NCI-H146 (cell line): ENCODE measurements at regions not wholly inside any gene's neighbourhood (a gene's known extent, or its start where the extent isn't known, plus 50 kb on each side); places are given as distances from the start of the nearest gene placed in this dataset.
"Not testable (repeated sequence)": the region's sequence is repeated elsewhere in the genome, so short reads cannot be mapped to it uniquely, and the experiment has no call there.

Experiments
- DNase-seq: peaks from one replicate; lab custom pipeline; 2025; lab: John Stamatoyannopoulos, UW

DNA sequence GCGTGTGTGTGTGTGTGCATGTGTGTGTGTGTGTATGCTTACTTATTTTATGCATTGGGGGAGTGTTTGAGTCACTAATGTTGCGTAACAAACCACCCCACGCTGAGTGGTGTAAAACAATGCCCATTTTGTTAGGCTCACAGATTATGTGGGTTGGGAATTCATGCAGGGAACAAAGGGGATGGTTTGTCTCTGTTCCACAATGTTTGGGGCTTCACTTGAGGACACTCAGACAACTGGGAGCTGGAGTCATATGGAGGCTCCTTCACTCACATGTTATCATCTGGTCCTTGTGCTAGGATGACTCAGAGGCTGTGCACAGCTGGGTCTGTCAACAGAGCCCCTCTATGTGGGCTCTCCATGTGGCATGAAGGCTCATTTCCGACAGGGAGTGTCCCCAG lies 51.3 kb upstream of the LARGE1 start:
- no peak for DNase-seq

DNA sequence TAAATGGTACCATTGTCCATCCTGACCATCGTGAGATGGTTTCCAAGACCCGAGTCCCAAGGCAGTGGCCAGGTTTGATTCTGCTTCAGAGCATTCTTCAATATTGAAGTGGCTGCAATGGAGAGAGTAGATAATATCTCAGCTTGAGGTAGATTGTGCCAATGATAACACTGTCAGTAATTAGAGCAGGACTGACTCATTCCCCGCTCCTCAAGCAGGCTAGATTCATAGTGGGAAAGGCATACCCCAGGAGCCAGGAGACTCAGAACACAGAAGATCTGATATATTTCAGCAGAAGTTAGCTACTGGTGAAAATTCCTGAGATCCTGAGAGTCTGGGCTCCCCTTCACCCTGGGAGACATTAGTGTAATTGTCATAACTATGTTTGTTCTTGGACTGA lies 55.6 kb upstream of the LARGE1 start:
- DNase-seq = no peak

DNA sequence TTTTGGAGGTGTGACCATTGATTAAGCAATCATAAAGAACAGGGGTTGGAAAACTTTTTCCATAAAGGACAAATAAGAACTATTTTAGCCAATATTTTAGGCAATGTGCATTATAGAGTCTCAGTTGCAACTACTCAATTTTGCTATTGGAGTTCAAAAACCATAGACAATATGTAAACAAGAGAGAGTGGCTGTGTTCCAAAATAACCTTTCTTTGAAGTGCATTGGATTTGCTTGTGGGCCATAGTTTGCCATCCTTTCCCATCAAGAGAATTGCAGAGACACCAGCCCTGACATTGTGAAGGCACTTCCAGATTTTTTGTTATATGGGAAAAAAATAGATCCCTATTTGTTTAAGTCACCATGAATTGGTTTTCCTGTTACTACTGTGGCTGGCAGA lies 63.3 kb upstream of the LARGE1 start:
- no peak for DNase-seq

DNA sequence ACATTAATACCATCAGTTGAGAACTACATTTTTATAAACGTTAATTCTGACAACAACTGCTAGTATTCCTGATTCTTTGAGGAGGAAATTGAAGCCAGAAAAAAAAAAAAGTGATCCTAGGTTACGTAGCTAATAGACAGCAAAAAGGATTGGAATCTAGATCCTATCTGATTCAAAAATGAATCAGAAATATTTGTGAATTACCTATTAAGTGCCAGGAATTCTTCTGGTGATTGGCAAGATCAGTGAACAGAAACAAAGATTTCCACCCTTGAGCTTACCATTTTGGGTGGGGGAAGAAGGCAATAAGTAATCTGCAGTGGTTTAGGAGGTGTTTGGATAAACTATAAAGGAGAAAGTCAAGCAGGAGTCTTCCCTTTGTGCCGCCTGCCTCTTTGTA lies 63.9 kb upstream of the LARGE1 start:
- DNase-seq = no peak

DNA sequence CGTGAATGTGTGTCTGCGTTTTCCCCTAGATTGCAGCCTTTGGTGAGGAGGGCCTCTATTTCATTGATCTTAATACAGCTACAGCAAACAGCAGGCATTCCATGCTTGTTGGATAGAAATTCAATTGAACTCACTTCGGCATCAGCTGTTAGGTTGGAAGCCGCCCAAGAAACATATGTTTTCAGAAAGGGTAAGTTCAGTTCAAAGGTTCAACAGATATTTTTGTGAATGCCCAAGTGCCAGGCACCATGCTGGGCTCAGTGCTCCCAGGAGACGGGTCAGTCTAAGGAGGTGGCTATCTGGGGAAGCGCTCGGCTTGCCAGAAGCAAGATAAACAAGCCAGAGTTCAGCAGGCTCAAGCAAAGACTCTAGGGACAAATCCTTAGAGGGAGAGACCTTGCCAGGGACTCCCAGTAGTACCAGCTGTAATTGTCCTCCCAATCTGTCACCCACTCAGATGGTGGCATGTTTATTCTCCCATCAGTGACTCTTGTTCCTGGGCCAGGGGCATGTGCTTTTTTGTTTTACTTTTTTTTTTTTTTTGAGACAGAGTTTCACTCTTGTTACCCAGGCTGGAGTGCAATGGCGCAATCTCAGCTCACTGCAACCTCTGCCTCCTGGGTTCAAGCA lies 64.5 kb upstream of the LARGE1 start:
- DNase-seq = no peak

DNA sequence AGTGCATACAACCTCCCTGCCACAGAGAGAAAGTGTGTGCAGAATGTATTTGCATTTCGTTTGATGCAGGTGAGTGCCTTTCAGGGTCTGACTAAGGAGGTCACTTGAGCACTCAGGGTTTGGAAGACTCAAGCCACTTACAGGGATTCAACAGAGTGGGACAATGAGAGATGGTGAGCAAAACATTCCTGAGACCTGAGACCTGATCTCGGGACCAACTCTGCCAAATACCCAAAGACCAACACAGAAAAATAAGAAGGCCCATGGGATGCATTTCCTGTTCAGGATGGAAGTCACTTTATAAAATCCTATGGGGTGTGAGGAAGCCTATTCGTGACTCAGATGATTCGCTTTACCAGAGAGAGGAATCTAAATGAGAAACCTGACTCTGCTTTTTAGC lies 65.2 kb upstream of the LARGE1 start:
- DNase-seq = no peak

DNA sequence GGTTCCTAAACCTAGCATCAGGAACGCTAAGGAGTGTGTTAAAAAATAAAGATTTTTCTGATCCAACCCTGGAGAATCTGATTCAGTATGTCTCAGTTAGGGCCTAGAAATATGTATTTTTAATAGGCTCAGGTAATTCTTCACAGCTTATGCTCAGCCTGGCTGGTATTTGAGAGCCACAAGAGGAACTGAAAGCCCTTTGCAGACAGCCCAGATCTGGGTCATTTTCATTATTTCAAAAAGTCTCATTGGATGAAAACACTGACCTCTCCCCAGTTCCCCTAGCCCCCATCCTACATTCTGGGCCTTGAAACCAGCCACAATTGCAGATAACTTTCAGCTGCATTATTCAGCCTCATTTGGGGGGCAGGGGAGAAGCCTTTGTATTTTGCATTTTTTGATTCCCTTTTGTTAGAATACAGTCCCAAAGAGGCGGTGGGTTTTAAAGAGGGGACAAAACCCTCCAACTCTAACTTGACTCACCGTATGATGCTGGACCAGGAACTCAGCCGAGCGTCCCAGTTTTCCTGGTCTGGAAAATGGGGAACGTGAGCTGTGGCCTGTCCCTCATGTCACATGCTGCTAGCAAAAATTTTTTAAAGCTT lies 66.0 kb upstream of the LARGE1 start:
- DNase-seq = no peak

DNA sequence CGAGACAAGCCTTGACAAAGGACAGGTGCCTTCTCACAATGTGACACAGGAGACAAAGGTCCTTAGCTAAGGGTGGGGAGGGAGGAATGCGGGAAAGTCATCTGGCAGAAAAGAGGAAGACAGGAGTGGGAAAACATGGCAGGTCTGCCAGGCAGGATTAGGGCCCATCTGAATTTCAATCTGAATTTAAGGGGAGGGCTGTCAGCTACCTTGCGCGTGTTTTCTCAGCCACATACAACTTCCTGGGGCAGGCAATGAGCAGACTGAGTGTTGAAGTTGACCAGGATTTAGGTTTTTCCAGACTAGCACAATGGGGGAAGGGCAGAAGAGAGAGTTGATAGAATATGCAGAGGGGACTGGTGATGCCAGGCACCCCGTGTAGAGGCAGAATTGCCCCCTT lies 66.7 kb upstream of the LARGE1 start:
- DNase-seq = no peak

DNA sequence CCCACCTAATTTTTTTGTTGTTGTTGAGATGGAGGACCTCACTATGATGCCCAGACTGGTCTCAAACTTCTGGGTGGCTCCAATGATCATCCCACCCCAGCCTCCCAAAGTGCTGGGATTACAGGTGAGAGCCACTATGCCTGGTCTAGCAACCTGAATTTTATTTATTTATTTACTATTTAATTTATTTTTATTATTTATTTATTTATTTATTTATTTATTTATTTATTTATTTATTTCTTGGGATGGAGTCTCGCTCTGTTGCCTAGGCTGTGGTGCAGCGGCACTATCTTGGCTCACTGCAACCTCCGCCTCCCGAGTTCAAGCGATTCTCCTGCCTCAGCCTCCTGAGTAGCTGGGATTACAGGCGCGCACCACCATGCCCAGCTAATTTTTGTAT lies 69.0 kb upstream of the LARGE1 start:
- DNase-seq = not testable (repeated sequence)

DNA sequence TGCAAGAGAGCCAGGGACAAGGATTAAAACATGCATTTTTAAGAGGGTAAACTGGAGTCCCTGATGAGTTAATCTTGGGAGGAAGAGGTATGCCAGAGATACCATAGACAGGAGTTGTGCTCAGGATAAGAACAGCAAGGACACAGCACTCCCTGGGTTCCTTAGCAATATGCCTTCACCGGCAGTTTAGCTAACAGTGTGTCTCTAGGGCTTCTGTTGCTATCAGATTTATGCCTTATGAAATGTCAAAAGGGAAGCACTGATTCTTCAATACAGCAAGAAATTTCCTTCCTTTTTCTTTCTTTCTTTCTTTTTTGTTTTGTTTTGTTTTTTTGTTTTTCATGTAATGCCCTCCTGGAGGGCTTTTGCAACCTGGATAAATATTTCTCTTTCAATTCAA lies 71.3 kb upstream of the LARGE1 start:
- DNase-seq = no peak

DNA sequence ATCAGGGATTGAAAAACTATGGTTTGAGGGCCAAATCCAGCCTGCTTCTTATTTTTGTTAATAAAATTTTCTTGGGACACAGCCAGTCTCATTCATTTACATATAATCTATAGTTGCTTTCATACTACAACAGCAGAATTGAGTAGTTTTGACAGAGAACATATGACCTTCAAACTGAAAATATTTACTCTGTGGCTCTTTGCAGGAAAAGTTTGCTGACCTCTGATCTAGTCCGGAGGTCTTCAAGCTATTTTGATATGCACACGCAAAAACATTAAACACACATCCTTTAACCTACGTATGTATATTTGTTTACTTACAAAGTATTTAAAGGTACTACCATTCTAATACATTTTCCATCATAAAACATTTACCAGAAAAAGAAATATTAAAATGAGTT lies 76.5 kb upstream of the LARGE1 start:
- DNase-seq = no peak

DNA sequence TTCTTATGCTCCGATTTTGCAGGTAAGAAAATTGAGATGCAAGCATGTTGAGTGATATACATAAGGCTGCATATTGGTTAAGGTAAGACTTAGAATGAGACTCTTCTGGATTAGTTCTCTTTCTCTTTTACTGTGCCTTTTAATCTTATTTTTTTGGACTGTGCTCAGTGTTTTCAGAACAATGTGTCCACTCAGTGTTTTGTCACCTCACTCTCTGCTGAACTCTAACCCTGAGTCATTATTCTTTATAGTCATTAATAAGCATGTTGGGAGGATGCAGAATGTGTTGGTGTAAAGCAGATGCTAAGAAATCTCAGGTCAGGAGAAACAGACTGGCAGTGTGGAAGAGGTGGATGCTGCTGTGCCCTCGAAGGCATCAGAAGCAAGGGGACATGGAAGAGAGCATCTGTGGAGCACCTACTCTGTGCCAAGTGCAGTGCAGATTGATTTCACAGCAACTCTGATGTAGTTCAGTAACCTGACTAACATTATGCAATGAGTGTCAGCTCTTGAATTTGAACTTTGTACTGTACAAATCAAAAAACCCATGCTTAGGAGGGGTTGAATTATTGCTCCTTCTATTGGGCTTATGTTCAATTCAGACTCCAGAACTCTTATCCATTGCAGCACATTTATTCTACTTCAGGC lies 80.7 kb upstream of the LARGE1 start:
- DNase-seq = no peak

DNA sequence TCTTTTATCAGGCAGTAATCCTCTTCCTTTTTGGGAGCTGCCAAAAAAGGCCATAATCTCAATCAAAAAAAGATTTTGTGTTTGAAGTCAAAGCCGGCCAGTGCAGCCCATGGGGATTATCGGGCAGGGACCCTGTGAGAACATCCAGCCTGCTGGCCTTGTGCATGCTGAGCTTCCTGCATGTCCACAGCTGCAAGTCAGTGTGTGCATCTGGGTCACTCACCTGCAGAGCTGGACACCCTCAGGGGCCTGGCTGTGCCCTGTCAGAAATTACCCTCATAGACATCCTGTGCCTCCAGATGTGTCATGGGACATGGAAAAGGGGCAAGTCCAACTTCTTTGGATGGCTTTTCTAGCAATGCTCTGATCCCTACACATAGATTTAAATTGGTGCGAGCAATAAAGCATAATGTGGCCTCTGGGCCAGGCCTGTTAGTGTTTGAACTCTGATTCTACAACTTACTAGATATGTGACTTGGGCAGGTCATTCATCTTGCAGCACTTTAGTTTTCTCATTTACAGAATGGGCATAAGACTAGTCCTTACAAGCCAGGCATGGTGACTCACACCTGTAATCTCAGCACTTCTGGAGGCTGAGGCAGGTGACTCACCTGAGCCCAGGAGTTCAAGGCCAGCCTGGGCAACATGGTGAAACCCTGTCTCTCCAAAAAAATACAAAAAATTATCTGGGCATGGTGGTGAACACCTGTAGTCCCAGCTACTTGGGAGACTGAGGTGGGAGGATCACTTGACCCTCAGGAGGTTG lies 81.6 kb upstream of the LARGE1 start:
- no peak for DNase-seq

DNA sequence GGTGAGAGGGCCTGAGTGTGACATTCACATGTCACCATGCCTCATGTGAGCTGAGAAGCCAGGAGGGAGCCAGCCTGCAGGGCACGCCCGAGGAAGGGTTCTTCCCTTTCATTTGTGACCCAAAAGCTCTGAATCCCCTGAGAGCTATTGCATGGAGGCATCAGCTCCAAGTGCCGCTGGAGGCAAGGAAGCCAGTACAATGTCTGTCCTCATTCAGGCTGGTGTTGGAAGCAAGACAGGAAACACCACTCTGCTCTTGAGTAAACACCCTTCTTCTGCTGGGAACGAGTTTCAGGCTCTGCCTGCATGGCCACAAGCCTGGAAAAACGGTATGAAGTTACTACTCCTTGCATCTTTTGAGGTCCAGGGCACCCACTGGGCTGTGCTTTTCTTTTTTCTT lies 83.8 kb upstream of the LARGE1 start:
- no peak for DNase-seq

DNA sequence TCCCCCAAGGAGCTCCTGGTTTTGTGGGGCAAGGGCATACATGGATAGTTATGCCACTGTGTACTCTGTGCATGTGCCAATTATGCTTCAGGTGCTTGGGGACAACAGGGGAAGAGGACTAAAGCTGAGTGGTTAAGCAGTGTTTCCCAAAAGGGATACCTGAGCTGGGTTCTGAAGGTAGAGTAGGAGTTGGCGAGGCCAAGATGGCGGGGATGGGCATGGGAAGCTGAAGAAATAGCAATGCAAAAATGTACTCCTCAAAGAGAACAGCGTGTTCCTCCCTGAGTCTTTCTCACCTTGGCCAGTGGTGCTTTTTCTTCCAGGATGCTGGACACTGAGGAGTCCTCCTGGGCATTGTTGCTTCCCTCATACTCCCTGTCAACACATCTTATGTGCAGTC lies 90.0 kb upstream of the LARGE1 start:
- DNase-seq = no peak

DNA sequence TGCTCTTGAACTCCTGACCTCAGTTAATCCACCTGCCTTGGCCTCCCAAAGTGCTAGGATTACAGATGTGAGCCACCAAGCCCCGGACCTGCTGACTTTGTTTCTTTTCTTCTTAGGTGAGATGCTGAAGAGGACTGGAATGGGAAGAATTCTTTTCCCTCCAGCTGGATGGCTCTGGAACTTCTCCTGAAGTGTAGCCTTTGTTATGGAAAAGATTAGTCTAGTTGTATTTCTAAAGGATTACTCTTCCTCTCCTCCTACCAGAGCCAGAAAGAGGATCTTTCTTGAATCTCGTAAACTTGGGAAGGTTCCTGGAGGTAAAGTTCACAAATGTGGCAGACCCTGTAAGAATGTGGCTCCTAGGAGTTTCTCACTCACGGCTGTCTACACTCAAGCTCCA lies 95.4 kb upstream of the LARGE1 start:
- DNase-seq = no peak

DNA sequence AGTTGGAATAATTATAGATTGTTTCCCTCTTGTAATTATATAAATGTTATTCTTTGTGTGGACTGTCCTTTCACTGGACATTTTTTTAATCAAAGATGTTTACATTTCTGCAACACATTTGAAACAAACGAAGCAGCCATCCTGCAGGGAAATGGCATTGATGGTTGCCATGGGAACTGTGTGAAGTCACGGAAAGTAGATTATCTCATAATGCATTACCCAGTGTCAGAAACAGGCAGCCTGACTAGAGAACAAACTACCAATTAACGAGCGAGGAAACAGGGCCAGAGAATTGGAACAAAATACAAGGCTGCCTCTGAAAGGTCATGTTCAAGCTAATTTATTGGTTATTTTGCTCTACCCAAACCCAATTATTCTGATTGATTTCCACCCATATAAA lies 96.9 kb upstream of the LARGE1 start:
- DNase-seq = no peak

DNA sequence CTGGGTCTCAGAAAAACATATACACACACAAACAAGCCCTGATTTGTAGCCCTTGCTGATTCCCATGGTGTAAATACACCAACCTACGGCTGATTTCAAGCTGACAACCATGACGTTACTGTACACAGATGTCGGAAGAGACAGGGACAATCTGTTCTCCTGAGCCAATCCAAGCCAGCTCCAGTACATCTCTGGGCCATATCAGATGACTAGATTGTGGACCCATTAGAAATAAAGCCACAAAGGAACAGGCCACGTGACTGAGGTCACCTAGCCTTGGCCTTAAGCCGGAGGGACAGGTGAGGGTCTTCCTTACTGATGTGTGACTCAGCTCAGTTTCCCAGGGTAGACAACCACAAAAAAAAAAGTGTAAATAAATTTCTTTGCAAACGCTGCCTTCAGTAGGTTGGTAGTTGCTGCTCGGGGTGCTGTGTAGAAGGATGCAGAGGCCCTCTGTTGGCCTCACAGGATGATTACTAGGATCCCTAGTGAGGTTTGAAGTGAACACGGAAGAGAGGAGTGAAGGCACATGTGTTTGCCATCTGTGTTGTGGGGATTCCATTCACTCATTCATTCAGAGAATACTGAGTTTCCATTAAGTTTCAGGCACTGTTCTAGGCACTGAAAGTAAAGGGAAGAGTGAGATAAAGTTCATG lies 99.0 kb upstream of the LARGE1 start:
- DNase-seq = no peak

DNA sequence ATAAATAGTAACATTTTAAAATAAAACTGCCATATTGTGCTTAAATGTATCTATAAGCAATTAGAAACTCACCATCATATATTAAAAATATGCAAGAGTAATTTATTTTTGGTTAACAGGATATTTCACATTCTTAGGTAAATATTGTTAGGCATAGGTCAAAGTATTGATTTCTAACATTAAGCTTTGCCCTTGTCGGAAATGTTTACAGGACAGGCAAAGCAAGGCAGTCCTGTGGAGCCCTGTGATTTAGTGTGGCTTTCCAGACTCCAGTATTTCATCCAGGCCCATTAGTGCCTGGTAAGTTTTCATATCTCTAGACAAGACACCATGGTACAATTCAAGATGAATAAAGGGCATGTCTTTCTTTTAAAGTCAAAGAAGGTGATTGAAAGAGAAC lies 114.9 kb upstream of the LARGE1 start:
- no peak for DNase-seq

DNA sequence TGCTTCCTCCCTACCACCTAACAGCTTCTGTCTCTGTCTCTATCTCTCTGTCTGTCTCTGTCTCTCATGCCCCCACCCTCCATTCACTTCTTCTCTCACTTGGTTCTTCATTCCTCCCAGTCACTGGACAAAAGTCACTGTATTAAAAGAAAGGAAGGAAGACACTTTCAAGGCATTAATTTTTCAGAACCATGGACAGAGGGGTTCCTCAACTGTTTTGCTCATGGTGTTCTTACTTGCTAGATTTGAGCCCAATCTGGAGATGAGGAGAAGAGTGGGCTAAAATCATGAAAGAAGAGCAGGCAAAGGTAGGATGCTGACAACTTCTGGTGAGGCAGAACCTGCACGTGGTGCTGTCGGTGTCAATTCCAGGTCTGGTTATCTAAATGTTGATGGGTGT lies 116.7 kb upstream of the LARGE1 start:
- no peak for DNase-seq

DNA sequence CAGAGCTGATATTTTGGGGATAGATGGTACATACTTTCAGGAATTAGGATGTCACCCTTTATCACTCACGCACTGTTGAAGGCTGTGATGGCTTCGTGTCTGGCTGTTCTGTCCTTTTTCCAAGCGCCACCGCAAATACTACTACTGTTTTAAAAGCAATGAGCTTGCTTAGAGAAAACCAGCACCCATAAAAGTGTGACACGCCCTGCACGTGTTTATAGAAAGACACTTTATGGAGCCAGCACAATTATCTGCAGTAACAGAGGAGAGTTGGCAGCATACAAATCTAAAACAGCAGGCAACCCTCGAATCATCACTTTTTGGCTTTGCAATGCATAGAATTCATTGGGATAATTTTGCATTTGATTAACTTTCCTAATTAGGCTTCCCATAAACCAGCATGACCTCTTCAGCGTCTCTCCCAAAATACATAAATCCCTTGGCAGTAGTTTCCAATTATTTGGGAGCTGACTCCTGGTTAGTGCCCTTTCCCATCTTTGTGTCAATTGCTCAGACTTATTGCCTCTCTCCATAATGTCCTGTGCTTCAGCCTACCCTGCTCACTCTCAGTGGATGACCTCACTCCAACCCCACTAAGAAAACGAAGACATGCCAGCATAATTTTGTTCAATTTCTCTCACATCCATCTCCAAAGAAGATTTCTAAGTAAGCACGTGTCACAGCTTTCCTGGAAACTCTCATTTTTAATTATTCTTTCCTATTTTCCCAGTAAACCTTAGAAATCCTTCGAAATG lies 118.7 kb upstream of the LARGE1 start:
- DNase-seq = no peak

DNA sequence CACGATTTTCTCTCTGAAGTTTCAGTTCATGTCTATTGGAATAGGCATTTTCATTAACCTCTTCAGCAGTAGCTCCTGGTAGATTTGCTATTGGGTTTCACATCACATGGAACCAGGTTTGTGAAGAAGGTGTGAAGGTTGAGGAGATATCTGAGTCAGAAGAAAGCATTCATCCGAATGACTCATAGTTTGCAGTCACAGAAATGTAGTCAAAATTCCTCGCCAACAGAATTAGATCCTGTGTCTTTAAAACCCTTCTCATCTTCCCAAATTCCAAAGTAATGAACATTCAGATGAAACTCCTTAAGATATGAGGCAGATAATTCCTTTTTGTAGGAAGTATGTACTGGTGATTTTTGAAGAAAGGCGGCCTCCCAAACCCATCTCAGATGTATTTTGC lies 125.0 kb upstream of the LARGE1 start:
- no peak for DNase-seq
